Mammary epithelial cell (primary cell): ENCODE measurements at regions not wholly inside any gene's neighbourhood (a gene's known extent, or its start where the extent isn't known, plus 50 kb on each side); places are given as distances from the start of the nearest gene placed in this dataset.

Source experiments
- EZH2 ChIP-seq: IDR thresholded peaks from 2 replicates; pipeline ENCODE4 v1.6.1; 2012; ENCODE audit warnings: low read length, inconsistent platforms, borderline replicate concordance
- TF ChIP-seq, protein P1 (sequence below), 2 donors: IDR thresholded peaks in 1 of 2; conservative IDR thresholded peaks in 1 of 2; 2 replicates each; pipeline ENCODE4 v1.5.1; 2011 to 2012; ENCODE audit warnings: inconsistent platforms in 2 of 2, low read length in 2 of 2, mild to moderate bottlenecking in 2 of 2, control low read depth in 1 of 2, low read depth in 1 of 2; ENCODE audit not compliant: insufficient read depth in 1 of 2; ENCODE audit errors: extremely low read depth in 1 of 2

DNA sequence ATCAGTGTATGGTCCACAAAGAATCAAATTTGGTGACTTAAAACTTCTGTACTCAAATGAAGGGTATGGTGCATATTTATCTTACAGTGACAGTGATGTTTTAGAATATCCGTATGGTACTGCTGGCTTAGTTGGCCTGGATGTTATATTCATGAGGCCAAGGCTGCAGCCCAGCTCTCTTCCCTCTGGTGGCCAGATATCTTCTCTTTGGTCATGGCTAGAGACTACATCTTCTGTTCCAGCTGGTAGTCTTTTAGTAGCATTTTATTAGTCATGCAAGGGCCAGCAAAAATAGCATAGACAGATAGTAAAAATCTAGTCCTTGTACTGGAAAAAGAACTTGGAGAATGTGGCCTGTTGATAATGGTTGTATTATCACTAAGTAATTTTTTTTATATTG lies 124.0 kb upstream of the ROPN1 start:
- TF ChIP-seq, protein P1, sequence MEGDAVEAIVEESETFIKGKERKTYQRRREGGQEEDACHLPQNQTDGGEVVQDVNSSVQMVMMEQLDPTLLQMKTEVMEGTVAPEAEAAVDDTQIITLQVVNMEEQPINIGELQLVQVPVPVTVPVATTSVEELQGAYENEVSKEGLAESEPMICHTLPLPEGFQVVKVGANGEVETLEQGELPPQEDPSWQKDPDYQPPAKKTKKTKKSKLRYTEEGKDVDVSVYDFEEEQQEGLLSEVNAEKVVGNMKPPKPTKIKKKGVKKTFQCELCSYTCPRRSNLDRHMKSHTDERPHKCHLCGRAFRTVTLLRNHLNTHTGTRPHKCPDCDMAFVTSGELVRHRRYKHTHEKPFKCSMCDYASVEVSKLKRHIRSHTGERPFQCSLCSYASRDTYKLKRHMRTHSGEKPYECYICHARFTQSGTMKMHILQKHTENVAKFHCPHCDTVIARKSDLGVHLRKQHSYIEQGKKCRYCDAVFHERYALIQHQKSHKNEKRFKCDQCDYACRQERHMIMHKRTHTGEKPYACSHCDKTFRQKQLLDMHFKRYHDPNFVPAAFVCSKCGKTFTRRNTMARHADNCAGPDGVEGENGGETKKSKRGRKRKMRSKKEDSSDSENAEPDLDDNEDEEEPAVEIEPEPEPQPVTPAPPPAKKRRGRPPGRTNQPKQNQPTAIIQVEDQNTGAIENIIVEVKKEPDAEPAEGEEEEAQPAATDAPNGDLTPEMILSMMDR (conservative IDR thresholded peaks at IDR 0.05 in 1 of 2, IDR thresholded peaks at IDR 0.05 in 1 of 2; ENCODE audit: extremely low read depth in 1 of 2, insufficient read depth in 1 of 2, low read depth in 1 of 2, low read length in 2 of 2): no peak
- no peak for TF ChIP-seq EZH2
